Spleen (tissue), 11 donors: ENCODE measurements at regions not wholly inside any gene's neighbourhood (a gene's known extent, or its start where the extent isn't known, plus 50 kb on each side); places are given as distances from the start of the nearest gene placed in this dataset.

Experiments
- DNase-seq: peaks from one replicate; pipeline ENCODE4 v3.0.0-alpha.2; 2020
- H3K27ac ChIP-seq, 8 donors: fragments of 200-600 bp; sonication (generic) in 7 of 8; 1 replicate in 4 of 8; 2 replicates in 4 of 8; pipeline versions ENCODE4 v1.5.0 to v1.8.0; 2016 to 2021; ENCODE audit warnings: inconsistent platforms in 4 of 8, mild to moderate bottlenecking in 4 of 8, moderate library complexity in 1 of 8
- H3K27me3 ChIP-seq, 7 donors: fragments of 200-600 bp; sonication (generic) in 6 of 7; replicated peaks in 1 of 7; 1 replicate in 4 of 7; 2 replicates in 3 of 7; pipeline versions ENCODE4 v1.5.0 to v1.8.0; 2016 to 2021; ENCODE audit warnings: inconsistent platforms in 3 of 7, mild to moderate bottlenecking in 1 of 7
- H3K36me3 ChIP-seq, 6 donors: fragments of 200-600 bp; sonication (generic) in 5 of 6; 1 replicate in 4 of 6; 2 replicates in 2 of 6; pipeline versions ENCODE4 v1.5.0 to v1.8.0; 2016 to 2021; ENCODE audit warnings: inconsistent platforms in 2 of 6
- H3K4me1 ChIP-seq, 6 donors: fragments of 200-600 bp; sonication (generic) in 5 of 6; 1 replicate in 3 of 6; 2 replicates in 3 of 6; pipeline versions ENCODE4 v1.5.0 to v1.8.0; 2016 to 2021; ENCODE audit warnings: inconsistent platforms in 3 of 6
- H3K4me3 ChIP-seq, 8 donors: fragments of 200-600 bp; sonication (generic) in 7 of 8; 1 replicate in 4 of 8; 2 replicates in 4 of 8; pipeline versions ENCODE4 v1.5.0 to v1.8.0; 2016 to 2021; ENCODE audit warnings: inconsistent platforms in 4 of 8, mild to moderate bottlenecking in 4 of 8, moderate library complexity in 2 of 8
- H3K9me3 ChIP-seq, 8 donors: fragments of 200-600 bp; sonication (generic) in 7 of 8; 1 replicate in 4 of 8; 2 replicates in 4 of 8; pipeline versions ENCODE4 v1.5.0 to v1.8.0; 2016 to 2021; ENCODE audit warnings: inconsistent platforms in 4 of 8
- POLR2A ChIP-seq, 3 donors: fragments of 450-650 bp; IDR thresholded peaks; one replicate each; pipeline ENCODE4 v1.5.1; 2017; ENCODE audit warnings: antibody characterized with exemption in 3 of 3, mild to moderate bottlenecking in 1 of 3
- POLR2AphosphoS5 ChIP-seq, 3 donors: sonication (generic); formaldehyde crosslinking; IDR thresholded peaks; one replicate each; pipeline ENCODE4 v1.5.1; 2017; ENCODE audit warnings: antibody characterized with exemption in 3 of 3
- WGBS, 5 donors: extraction: QIAGEN DNeasy Blood & Tissue Kit in 3 of 5; methylation state at CpG; one replicate each; pipeline versions ENCODE4 v1.1.5 to v1.1.7; 2013 to 2018; 5-methylcytosine and 5-hydroxymethylcytosine counted together
- intact Hi-C: fragments of 100-400 bp; cut with DNase I; formaldehyde crosslinking; loops from one replicate; pipeline ENCODE4 v1.15.0; 2023; ENCODE audit warnings: low total_unique reads
- TF ChIP-seq, protein P1 (sequence below), 11 experiments: fragments of 200-600 bp in 7 of 11; fragments of 450-650 bp in 4 of 11; sonication (generic) in 4 of 11; IDR thresholded peaks in 8 of 11; conservative IDR thresholded peaks in 3 of 11; 1 replicate in 7 of 11; 2 replicates in 4 of 11; pipeline versions ENCODE4 v1.4.0 to v1.8.0; 2016 to 2021; ENCODE audit warnings: antibody characterized with exemption in 11 of 11, inconsistent platforms in 4 of 11, mild to moderate bottlenecking in 1 of 11
- donor health status: healthy with polysubstance abuse.
- donor health status: DM: no; HTN: no; CAD: no; lungs with moderate emphysema.
- donor health status: DM: no; HTN: no; CAD: no.
- donor health status: Bipolar disorder and iron deficiency.
- donor health status: healthy.
- donor health status: DM: no; HTN: no; CAD: no.
- donor health status: DM: yes; HTN: yes; CAD: no.

DNA sequence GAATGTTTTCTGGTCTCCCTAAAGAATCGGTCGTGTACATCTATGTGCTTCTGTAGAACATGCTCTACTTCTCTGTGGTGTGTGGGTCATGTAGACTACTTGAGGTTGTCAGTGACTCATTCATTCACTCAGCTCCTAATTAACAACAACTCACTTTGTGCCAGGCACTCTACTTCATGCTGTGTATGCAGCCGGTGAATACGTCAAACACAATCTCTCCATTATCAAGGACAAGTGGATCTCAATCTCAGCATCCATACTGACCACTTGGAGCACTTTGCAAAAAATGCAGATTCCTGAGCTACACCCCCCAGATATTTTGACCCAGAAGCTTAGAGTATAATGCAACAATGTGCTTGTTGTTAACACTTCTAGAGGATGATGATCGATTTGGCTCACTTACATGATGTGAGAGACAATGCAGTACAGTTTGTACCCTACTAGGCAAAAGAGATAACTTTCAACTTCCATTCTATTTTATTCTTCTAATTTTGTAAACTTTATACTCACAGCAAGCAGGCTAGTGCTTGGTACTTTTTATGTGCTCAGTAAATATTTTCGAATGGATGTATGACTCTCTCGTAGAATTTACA lies 508.6 kb upstream of the ADAMTS5 start:
- no peaks in the 10 kb centered on the region for H3K36me3 ChIP-seq
- H3K4me1 ChIP-seq, result peaks cover 0 to 5% (median 0%) of the 10 kb centered on the region in 6 donors
- no peak for TF ChIP-seq POLR2A (IDR thresholded peaks at IDR 0.05)
- TF ChIP-seq, protein P1, sequence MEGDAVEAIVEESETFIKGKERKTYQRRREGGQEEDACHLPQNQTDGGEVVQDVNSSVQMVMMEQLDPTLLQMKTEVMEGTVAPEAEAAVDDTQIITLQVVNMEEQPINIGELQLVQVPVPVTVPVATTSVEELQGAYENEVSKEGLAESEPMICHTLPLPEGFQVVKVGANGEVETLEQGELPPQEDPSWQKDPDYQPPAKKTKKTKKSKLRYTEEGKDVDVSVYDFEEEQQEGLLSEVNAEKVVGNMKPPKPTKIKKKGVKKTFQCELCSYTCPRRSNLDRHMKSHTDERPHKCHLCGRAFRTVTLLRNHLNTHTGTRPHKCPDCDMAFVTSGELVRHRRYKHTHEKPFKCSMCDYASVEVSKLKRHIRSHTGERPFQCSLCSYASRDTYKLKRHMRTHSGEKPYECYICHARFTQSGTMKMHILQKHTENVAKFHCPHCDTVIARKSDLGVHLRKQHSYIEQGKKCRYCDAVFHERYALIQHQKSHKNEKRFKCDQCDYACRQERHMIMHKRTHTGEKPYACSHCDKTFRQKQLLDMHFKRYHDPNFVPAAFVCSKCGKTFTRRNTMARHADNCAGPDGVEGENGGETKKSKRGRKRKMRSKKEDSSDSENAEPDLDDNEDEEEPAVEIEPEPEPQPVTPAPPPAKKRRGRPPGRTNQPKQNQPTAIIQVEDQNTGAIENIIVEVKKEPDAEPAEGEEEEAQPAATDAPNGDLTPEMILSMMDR (IDR thresholded peaks at IDR 0.05 in 8 of 11, conservative IDR thresholded peaks at IDR 0.05 in 3 of 11), result no peak
- TF ChIP-seq POLR2AphosphoS5 (IDR thresholded peaks at IDR 0.05), result no peak
- WGBS, 5 donors, result 90 to 96% (median 92%) methylated on average over 7 of the region's 7 CpGs
- H3K27ac ChIP-seq, result no peak overlapping the region
- no peak for DNase-seq
- H3K9me3 ChIP-seq, result peaks cover 0 to 6% (median 0%) of the 10 kb centered on the region in 8 donors
- H3K4me3 ChIP-seq, result no peak overlapping the region
- H3K27me3 ChIP-seq, result no peaks in the 10 kb centered on the region
- intact Hi-C loops, result no loop called here

DNA sequence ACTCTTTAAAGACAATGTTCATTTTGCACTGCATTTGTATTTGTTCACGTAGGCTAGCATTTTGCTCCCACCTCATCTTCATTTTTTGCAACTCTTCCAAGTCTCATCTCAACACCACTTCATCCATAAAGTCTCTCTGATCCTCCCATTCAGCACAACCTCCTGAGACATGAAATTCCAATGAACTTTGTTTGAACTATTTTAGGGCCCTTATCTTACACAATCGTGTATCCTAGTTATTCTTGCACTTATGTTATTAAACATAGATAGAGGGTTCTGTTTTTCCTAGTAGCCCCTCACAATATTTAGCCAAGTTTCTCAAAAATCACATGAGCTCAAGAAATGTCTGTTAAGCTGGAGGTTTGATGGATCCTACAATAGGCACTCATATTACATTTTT lies 500.5 kb upstream of the ADAMTS5 start:
- DNase-seq, result no peak
- H3K9me3 ChIP-seq, result peaks cover 0 to 10% (median 0%) of the 10 kb centered on the region in 8 donors
- no peak overlapping the region for H3K4me3 ChIP-seq
- no peaks in the 10 kb centered on the region for H3K36me3 ChIP-seq
- intact Hi-C loops, result no loop called here
- H3K27me3 ChIP-seq, result no peaks in the 10 kb centered on the region
- TF ChIP-seq, protein P1 (IDR thresholded peaks at IDR 0.05 in 8 of 11, conservative IDR thresholded peaks at IDR 0.05 in 3 of 11), result no peak
- no peak for TF ChIP-seq POLR2A (IDR thresholded peaks at IDR 0.05)
- no peak for TF ChIP-seq POLR2AphosphoS5 (IDR thresholded peaks at IDR 0.05)
- H3K4me1 ChIP-seq, result no peaks in the 10 kb centered on the region
- 63 to 75% (median 72%) methylated on average over 2 of the region's 2 CpGs for WGBS, 5 donors
- H3K27ac ChIP-seq, result no peak overlapping the region

- no peaks in the 10 kb centered on the region for H3K4me1 ChIP-seq
- H3K27me3 ChIP-seq, result no peaks in the 10 kb centered on the region
- no peak overlapping the region for H3K4me3 ChIP-seq
- peaks cover 0 to 10% (median 0%) of the 10 kb centered on the region in 8 donors for H3K9me3 ChIP-seq
- DNase-seq, result no peak
- H3K36me3 ChIP-seq, result no peaks in the 10 kb centered on the region
- 78 to 82% (median 79%) methylated on average over 3 of the region's 3 CpGs for WGBS, 5 donors
- H3K27ac ChIP-seq, result no peak overlapping the region
- intact Hi-C loops, result no loop called here
- no peak for TF ChIP-seq POLR2AphosphoS5 (IDR thresholded peaks at IDR 0.05)
Measured at GRCh38 chr21:27466140-27466539, 499.3 kb upstream of the ADAMTS5 start.

GRCh38 chr21:27464648-27465047 lies 497.8 kb upstream of the ADAMTS5 start:
- 83 to 95% (median 86%) methylated on average over 1 of the region's 1 CpG for WGBS, 5 donors
- DNase-seq, result no peak
- TF ChIP-seq, protein P1 (IDR thresholded peaks at IDR 0.05 in 8 of 11, conservative IDR thresholded peaks at IDR 0.05 in 3 of 11), result no peak
- no peak for TF ChIP-seq POLR2AphosphoS5 (IDR thresholded peaks at IDR 0.05)
- Histone ChIP-seq H3K36me3 (no peaks in the 10 kb centered on the region), H3K4me1 (no peaks in the 10 kb centered on the region), H3K27ac (no peak overlapping the region), H3K27me3 (no peaks in the 10 kb centered on the region), H3K4me3 (no peak overlapping the region), H3K9me3 (peaks cover 0 to 5% (median 0%) of the 10 kb centered on the region in 8 donors)
- intact Hi-C loops, result no loop called here

DNA sequence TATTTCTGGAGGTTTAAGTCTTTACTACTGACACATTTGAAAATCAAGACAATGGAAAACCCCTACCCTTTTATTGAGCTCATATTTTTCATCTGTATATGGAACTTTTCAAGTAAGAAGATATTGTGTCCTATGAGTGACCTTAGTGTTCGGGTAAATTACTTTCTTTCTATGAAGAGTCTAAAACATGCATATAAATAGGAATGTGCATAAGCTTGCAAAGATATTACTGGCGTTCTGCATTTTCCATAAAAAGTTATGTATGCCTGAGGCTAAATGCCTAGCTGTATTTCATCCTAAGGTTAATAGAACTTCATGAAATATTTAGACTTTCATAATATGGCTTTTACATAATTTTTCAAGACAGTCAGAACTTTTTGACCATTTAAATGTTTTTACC lies 495.8 kb upstream of the ADAMTS5 start:
- 75 to 89% (median 86%) methylated on average over 2 of the region's 2 CpGs for WGBS, 5 donors
- no peak overlapping the region for H3K27ac ChIP-seq
- H3K27me3 ChIP-seq, result no peaks in the 10 kb centered on the region
- TF ChIP-seq, protein P1 (IDR thresholded peaks at IDR 0.05 in 8 of 11, conservative IDR thresholded peaks at IDR 0.05 in 3 of 11), result no peak
- TF ChIP-seq POLR2AphosphoS5 (IDR thresholded peaks at IDR 0.05), result no peak
- no peak for TF ChIP-seq POLR2A (IDR thresholded peaks at IDR 0.05)
- no peak for DNase-seq
- H3K4me3 ChIP-seq, result no peak overlapping the region
- H3K9me3 ChIP-seq, result no peaks in the 10 kb centered on the region
- H3K4me1 ChIP-seq, result no peaks in the 10 kb centered on the region
- no peaks in the 10 kb centered on the region for H3K36me3 ChIP-seq
- intact Hi-C loops, result no loop called here
